ENCODE measurements at regions not wholly inside any gene's neighbourhood (a gene's known extent, or its start where the extent isn't known, plus 50 kb on each side); places are given as distances from the start of the nearest gene placed in this dataset.

DNA sequence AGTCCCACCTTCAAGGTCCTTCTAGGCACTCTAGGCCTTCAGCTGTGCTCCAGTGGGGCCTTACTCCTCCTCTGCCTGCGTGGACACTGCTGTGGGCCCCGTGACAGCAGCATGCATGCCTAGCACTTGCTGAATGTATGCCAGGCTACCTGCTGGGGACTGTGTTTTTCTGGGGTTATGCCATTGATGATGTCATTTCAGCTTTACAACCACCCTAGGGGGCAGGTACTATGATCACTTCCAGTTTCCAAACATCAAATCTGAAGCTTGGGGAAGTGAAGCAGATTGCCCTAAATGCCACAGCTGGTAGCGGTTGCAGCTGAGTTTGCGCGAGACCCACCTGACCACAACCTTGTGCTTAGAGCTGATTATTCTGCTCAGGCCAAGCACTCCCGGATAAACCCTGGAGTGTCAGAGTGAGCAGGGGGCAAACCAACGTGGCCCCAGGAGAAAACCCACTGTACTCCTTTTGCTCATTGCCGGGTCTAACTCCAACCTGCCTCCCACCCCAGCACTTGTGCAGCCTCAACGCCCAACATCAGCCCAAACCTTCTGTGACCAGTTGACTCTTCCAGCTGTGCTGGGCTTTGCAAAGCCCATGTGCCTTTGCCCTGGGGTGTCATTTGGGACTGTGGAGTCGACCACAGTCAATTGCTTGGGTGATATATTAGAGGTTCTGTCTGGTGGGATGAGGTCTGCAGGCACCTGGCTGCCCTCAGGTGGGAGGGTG, 168.4 kb downstream of the ENGASE start:
- Histone ChIP-seq H3K27ac (ENCODE audit: extremely low read length, insufficient read depth, low read length) (no peak overlapping the region), H3K9me3 (ENCODE audit: low read length) (no peaks in the 10 kb centered on the region), H4K20me1 (ENCODE audit: insufficient read depth, low read length) (no peaks in the 10 kb centered on the region), H3K9ac (ENCODE audit: insufficient read depth, low read depth, low read length) (no peak overlapping the region), H3K36me3 (replicated peaks in 1 of 2; ENCODE audit: control insufficient read depth in 1 of 2, insufficient read depth in 2 of 2, low read length in 2 of 2) (no peaks in the 10 kb centered on the region), H3K4me3 (replicated peaks in 1 of 3; ENCODE audit: insufficient read depth in 1 of 3, low read depth in 2 of 3, low read length in 3 of 3) (no peak overlapping the region), H2AFZ (ENCODE audit: low read length) (no peak overlapping the region), H3K27me3 (ENCODE audit: control insufficient read depth in 1 of 2, insufficient read depth in 2 of 2, low read length in 2 of 2) (peaks cover 9 to 59% of the 10 kb centered on the region in 2 experiments), H3K4me1 (ENCODE audit: insufficient read depth, low read length) (no peaks in the 10 kb centered on the region), H3K4me2 (ENCODE audit: low read depth, low read length) (no peak overlapping the region), H3K79me2 (ENCODE audit: insufficient read depth, low read length) (no peaks in the 10 kb centered on the region)
- POLR2A ChIA-PET, result no interaction called here
- FAIRE-seq (no peak), DNase-seq (ENCODE audit: low spot score) (no peak), ATAC-seq (no peak)
- intact Hi-C loops (cut with micrococcal nuclease; ENCODE audit: unreplicated experiment) (no loop called here), in situ Hi-C loops (cut with HindIII; ENCODE audit: extremely low pct_ligation_motif_present, low pct_unique_long_range_greater_than_20kb) (no loop called here)
- no TSS peak for BruUV-seq (replicated peaks)
- peak; percentile 80 for TF ChIP-seq ATF7 (IDR thresholded peaks at IDR 0.05)
- TF ChIP-seq ATF7 (CRISPR knock-in tag; IDR thresholded peaks at IDR 0.05), result no peak
- TF ChIP-seq SP4 (CRISPR knock-in tag; IDR thresholded peaks at IDR 0.05), result no peak
- TF ChIP-seq PCBP2 (optimal IDR thresholded peaks at IDR 0.05; ENCODE audit: low read depth, low read length, poor library complexity, severe bottlenecking), result no peak
- TF ChIP-seq CREB1 (IDR thresholded peaks at IDR 0.05), result 0 out of 2 replicates have a peak, but pooled peaks have one; percentile 16
- TF ChIP-seq CREB1 (CRISPR knock-in tag; IDR thresholded peaks at IDR 0.05), result no peak
- CTCF ChIA-PET (ENCODE audit: low intra/inter-chr PET ratio, low total read pairs), result no interaction called here
- 31% methylated on average over 10 of the region's 10 CpGs for WGBS (ENCODE audit: low lambda C conversion rate)

DNA sequence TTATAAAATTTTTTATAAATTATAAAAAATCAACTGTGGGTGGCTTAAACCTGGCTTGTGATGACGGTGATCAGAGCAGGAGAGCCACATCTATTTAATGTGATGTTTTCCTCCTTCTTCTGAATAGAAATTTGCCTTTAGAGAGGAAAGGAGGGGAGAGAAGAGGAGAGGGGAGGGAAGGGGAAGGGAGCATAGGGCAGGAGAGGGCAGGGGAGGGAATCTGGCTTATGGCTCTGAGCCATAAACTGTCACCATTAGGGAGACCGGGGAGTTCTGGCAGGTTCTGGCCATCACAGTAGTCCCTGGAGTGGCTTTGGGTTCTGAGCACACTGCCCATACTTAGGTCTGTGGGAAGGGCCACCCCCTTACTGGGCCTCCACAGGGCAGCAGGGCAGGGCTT, 167.8 kb downstream of the ENGASE start:
- no TSS peak for BruUV-seq (replicated peaks)
- Histone ChIP-seq H4K20me1 (ENCODE audit: insufficient read depth, low read length) (no peaks in the 10 kb centered on the region), H3K4me3 (replicated peaks in 1 of 3; ENCODE audit: insufficient read depth in 1 of 3, low read depth in 2 of 3, low read length in 3 of 3) (no peak overlapping the region), H2AFZ (ENCODE audit: low read length) (no peak overlapping the region), H3K4me2 (ENCODE audit: low read depth, low read length) (no peak overlapping the region), H3K27me3 (ENCODE audit: control insufficient read depth in 1 of 2, insufficient read depth in 2 of 2, low read length in 2 of 2) (peaks cover 8 to 56% of the 10 kb centered on the region in 2 experiments), H3K27ac (ENCODE audit: extremely low read length, insufficient read depth, low read length) (no peak overlapping the region), H3K9me3 (ENCODE audit: low read length) (no peaks in the 10 kb centered on the region), H3K36me3 (replicated peaks in 1 of 2; ENCODE audit: control insufficient read depth in 1 of 2, insufficient read depth in 2 of 2, low read length in 2 of 2) (no peaks in the 10 kb centered on the region), H3K4me1 (ENCODE audit: insufficient read depth, low read length) (no peaks in the 10 kb centered on the region), H3K79me2 (ENCODE audit: insufficient read depth, low read length) (no peaks in the 10 kb centered on the region), H3K9ac (ENCODE audit: insufficient read depth, low read depth, low read length) (no peak overlapping the region)
- ChIA-PET CTCF (ENCODE audit: low intra/inter-chr PET ratio, low total read pairs) (no interaction called here), POLR2A (no interaction called here)
- DNase-seq (ENCODE audit: low spot score) (no peak), FAIRE-seq (no peak), ATAC-seq (no peak)
- in situ Hi-C loops (cut with HindIII; ENCODE audit: extremely low pct_ligation_motif_present, low pct_unique_long_range_greater_than_20kb), result no loop called here
- TF ChIP-seq, protein P1, sequence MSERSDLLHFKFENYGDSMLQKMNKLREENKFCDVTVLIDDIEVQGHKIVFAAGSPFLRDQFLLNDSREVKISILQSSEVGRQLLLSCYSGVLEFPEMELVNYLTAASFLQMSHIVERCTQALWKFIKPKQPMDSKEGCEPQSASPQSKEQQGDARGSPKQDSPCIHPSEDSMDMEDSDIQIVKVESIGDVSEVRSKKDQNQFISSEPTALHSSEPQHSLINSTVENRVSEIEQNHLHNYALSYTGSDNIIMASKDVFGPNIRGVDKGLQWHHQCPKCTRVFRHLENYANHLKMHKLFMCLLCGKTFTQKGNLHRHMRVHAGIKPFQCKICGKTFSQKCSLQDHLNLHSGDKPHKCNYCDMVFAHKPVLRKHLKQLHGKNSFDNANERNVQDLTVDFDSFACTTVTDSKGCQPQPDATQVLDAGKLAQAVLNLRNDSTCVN (CRISPR knock-in tag; IDR thresholded peaks at IDR 0.05; ENCODE audit: borderline replicate concordance), result no peak
- TF ChIP-seq, protein P2, sequence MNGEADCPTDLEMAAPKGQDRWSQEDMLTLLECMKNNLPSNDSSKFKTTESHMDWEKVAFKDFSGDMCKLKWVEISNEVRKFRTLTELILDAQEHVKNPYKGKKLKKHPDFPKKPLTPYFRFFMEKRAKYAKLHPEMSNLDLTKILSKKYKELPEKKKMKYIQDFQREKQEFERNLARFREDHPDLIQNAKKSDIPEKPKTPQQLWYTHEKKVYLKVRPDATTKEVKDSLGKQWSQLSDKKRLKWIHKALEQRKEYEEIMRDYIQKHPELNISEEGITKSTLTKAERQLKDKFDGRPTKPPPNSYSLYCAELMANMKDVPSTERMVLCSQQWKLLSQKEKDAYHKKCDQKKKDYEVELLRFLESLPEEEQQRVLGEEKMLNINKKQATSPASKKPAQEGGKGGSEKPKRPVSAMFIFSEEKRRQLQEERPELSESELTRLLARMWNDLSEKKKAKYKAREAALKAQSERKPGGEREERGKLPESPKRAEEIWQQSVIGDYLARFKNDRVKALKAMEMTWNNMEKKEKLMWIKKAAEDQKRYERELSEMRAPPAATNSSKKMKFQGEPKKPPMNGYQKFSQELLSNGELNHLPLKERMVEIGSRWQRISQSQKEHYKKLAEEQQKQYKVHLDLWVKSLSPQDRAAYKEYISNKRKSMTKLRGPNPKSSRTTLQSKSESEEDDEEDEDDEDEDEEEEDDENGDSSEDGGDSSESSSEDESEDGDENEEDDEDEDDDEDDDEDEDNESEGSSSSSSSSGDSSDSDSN (CRISPR knock-in tag; IDR thresholded peaks at IDR 0.05), result no peak
- TF ChIP-seq FOSL2 (CRISPR knock-in tag; IDR thresholded peaks at IDR 0.05) (no peak), SMARCE1 (IDR thresholded peaks at IDR 0.05; ENCODE audit: borderline replicate concordance) (no peak), ZMYM2 (CRISPR knock-in tag; IDR thresholded peaks at IDR 0.05) (no peak)
- TF ChIP-seq, protein P3, sequence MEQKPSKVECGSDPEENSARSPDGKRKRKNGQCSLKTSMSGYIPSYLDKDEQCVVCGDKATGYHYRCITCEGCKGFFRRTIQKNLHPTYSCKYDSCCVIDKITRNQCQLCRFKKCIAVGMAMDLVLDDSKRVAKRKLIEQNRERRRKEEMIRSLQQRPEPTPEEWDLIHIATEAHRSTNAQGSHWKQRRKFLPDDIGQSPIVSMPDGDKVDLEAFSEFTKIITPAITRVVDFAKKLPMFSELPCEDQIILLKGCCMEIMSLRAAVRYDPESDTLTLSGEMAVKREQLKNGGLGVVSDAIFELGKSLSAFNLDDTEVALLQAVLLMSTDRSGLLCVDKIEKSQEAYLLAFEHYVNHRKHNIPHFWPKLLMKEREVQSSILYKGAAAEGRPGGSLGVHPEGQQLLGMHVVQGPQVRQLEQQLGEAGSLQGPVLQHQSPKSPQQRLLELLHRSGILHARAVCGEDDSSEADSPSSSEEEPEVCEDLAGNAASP (CRISPR knock-in tag; IDR thresholded peaks at IDR 0.05; ENCODE audit: borderline replicate concordance), result no peak
- intact Hi-C loops (cut with micrococcal nuclease; ENCODE audit: unreplicated experiment), result no loop called here
- 5% methylated on average over 2 of the region's 2 CpGs for WGBS (ENCODE audit: low lambda C conversion rate)

Data from HepG2 (cell line).